ENCODE measurements at regions not wholly inside any gene's neighbourhood (a gene's known extent, or its start where the extent isn't known, plus 50 kb on each side); places are given as distances from the start of the nearest gene placed in this dataset.

- DNase-seq = no peak
Measured at GRCh38 chr16:8519179-8519578, 71.1 kb downstream of the TMEM114 start.

DNA sequence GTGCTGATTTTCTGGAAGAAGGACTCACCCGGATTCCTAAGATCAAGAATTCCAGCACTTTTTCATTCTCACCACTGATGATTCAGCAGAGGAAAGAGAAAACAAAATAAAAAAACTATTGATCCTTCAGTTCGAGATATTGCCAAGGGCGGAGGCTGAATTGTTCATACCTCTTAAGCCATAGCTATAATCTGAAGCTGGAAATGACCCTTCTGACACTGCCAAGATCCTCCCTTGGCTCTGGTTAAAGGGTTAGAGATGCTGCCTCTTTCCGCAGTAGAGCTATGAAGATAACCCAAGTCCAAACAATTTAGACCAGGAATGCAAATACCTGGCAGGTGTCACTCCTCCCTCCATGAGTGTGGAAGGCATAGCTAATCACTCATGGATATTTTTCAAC is 73.0 kb downstream of the TMEM114 start:
- DNase-seq = no peak

GRCh38 chr16:8516471-8516870 is 73.8 kb downstream of the TMEM114 start:
- no peak for DNase-seq

DNA sequence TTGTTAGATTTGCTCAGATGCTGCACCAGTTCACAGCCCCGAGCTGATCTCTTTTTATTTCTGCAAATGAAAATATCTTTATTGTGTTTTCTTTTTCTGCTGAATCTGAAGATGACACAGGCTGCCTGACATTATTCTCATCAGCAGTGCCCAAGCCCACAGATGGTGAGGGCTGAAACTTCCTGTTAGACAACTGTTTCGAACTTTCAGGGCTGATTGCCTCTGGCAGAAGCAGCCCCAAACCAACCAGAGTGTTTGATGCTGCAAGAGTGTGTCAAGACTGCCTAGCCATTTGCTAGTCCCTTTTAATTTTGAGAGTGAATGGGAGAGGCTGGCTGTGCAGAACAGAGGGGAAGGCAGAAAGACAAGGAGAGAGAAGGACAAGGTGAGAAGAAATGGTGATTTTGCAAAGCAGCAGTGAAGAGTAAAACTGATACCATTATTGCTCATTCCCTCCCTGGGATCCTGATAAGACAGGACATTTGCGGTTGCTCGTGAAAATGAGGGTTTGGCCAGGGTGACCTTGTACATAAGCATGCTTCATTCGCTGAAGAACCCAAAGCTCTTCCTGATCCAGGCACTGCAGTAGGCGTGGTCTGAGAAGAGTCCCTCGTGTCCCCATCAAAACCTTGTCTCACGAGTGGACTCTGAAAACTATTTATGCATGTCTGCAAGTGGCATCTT is 77.2 kb downstream of the TMEM114 start:
- no peak for DNase-seq

DNA sequence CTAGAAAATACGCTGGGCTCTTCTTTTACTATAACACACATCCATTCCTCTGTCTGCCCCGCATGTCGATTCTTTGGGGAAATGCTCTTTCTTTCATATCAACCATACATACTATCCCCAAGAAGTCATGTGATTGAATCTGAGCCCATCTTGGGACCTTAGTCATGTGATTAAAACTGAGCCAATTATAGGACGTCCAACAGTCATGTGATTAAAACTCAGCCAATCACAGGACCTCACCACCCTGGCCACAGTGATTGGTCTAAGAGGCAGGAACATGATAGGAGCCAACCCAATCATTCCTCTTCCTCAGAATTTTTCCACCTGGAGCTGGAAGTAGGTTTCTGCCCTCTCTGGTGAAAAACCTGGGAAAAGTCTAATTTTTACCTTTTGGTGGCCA is 78.8 kb downstream of the TMEM114 start:
- no peak for DNase-seq

GRCh38 chr16:8510160-8510559 is 80.2 kb downstream of the TMEM114 start:
- DNase-seq = no peak

- no peak for DNase-seq
Measured at GRCh38 chr16:8505327-8505991, 84.9 kb downstream of the TMEM114 start.

GRCh38 chr16:8502446-8502845 is 87.9 kb downstream of the TMEM114 start:
- DNase-seq = no peak

DNA sequence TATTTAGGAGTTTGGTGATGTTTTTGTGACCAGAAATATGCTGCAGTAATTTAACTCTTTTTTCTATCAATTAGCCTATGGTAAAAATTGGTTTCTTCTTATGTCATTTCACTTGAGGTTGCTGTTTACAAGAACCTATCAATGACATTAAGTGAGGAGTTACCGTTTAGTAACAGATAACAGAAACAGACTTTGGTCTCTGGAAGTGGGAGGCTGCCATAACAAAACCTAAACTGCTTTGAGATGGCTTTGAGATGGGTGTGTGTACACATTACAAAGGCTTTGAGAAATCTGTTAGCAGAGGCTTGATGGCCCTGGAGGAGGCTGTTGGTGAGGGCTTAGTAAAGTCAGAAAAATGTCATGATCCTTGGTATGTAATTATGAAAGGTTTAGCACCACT is 90.0 kb downstream of the TMEM114 start:
- DNase-seq = no peak

GRCh38 chr16:8496364-8496763 is 93.9 kb downstream of the TMEM114 start:
- no peak for DNase-seq

DNA sequence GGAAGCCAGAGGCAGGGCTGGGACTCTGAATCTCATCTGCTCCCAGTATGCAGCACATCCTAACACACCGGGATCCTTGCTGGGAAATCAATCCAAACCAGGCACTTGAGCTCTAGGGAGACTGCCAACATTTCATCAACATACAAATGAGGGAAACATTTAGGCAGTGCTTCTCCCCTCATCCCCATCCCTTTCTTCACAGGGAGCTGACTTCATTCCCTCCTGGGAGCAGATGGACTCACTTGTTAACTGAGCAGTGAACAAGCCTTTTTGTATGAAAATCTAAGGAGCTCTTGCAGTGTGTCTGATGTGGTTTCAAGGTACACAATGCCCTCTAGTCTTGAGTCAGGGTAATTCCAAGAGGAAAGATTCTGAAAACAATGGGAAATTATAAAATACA is 96.3 kb downstream of the TMEM114 start:
- no peak for DNase-seq

- no peak for DNase-seq
Measured at GRCh38 chr16:8492690-8493089, 97.6 kb downstream of the TMEM114 start.

DNA sequence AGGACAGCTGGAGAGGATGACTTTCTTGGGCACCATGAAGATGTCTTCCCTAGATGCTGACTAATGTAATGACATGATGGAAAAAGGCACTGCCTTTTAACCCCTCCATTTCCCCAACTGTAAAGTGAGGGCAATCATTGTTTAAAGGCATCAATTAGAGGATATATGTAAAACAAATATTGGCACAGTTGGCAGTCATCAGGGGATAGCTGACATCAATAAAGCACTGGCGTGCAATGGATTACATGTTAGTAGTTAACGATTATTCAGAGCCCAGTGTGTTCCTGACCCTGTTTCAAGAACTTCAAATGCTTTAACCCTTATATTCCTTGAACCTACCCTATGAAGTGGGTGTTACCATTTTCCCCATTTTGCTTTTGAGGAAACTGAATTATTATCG is 100.7 kb downstream of the TMEM114 start:
- DNase-seq = no peak

GRCh38 chr16:8486985-8487384 is 103.3 kb downstream of the TMEM114 start:
- no peak for DNase-seq

DNA sequence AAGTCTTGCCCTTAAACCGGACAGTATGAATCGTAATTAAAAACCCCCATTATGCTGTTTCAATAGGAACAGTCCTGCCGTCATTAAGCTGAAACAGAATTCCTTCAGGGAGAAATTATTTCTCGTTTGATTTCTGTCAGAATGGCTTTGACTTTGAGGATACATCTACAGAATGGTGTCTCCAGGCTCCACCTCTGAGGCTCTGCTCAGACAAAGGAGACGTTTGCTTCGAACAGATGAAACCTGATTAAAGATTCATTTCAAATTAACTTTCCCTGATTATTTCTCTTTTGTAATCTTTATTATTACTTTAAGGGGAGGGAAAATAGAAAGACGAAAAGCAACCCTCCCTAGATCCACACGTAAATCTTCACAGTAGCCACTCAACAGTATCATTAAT is 106.9 kb downstream of the TMEM114 start:
- DNase-seq = no peak

DNA sequence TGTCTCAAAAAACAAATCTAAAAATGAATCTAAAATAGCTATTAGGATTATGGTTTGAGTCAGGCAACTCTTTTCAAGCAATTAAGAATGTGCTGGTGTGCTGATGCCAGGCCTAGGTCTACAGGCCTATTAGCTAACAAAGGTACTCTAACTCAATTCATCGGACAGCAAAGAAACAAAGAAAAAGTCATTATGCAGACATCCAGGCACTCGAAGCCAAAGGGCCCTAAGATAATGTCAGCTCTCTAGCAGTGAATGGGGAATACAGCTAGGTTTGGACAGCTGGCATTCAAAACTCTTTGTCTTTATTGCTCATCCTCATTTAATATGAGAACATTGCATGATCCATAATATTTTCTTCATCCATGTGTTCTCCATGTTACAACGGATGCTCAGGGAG is 108.5 kb downstream of the TMEM114 start:
- no peak for DNase-seq

DNA sequence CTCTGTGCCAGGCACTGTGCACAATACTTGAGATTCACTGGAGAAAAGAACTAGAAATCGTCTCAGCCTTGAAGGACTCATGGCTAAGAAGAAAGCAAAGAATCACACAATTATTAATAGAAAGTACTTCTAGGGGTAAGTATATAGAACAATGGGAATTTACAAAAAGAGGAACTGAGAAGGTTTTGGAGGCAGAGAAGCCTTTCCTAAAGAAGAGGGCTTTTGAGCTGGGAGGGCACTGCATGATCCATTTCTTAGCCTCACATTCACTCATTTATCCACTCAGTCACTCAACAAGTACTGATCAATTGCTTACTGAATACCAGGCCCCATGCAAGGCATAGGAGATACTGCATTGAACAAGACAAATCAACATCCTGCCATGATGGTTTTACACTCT is 113.5 kb downstream of the TMEM114 start:
- DNase-seq = no peak

GRCh38 chr16:8474587-8474986 is 115.7 kb downstream of the TMEM114 start:
- DNase-seq = no peak

GRCh38 chr16:8469102-8469778 is 121.1 kb downstream of the TMEM114 start:
- DNase-seq = no peak

DNA sequence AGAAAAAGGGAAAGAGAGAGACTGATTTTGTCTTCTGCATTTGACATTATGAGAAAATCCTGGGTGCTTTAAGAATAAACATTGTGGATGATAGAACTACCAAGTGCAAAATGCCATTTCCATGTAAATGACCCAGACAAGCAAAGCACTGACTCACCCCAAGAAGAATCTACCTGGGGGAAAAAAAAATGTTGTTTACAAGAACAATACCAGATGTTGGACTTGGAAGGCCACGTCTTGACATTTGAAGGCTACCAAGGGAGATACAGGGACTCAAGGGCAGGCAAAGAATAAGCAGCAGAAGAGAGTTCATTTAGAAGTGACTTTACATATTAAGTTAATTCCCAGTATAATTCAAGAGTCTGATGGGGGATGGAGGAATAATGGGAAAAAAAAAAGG is 125.3 kb downstream of the TMEM114 start:
- DNase-seq = no peak

- DNase-seq = no peak
Measured at GRCh38 chr16:8459085-8459733, 131.1 kb downstream of the TMEM114 start.

GRCh38 chr16:8458481-8459046 is 131.7 kb downstream of the TMEM114 start:
- no peak for DNase-seq

DNA sequence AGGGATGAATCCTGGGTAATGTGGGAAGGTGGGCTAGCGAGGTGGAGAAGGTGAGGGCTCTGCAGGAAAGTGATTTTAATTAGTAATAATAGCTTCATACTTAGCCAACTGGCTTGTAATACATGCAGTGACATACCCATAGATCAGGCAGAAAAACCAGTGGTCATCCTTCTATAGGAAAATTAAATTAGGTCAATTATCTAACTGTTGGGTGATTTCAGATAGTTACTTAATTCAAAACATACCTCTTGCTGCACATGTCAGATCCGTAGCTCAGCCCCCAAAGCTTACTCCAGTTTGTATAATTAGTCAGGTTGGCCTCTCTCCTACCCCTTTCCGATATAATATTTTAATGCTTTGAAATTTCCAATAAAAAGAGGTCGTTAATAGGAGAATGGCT is 137.0 kb downstream of the TMEM114 start:
- no peak for DNase-seq

- no peak for DNase-seq
Measured at GRCh38 chr16:8452941-8453340, 137.4 kb downstream of the TMEM114 start.
